Progenitor cell of endocrine pancreas (in vitro differentiated cells): ENCODE measurements at regions not wholly inside any gene's neighbourhood (a gene's known extent, or its start where the extent isn't known, plus 50 kb on each side); places are given as distances from the start of the nearest gene placed in this dataset.

Experiments
- DNase-seq: peaks from one replicate; pipeline ENCODE4 v3.0.0; 2021; ENCODE audit warnings: low spot score; ENCODE audit not compliant: unreplicated experiment
- H3K27ac Mint-ChIP-seq: 2 replicates; pipeline ENCODE4 v1.8.0; 2021; ENCODE audit warnings: mild to moderate bottlenecking, moderate library complexity, mixed read lengths
- H3K27me3 Mint-ChIP-seq: 2 replicates; pipeline ENCODE4 v1.8.0; 2021; ENCODE audit warnings: mixed read lengths
- H3K36me3 Mint-ChIP-seq: 2 replicates; pipeline ENCODE4 v1.8.0; 2022; ENCODE audit warnings: mixed read lengths; ENCODE audit not compliant: insufficient read depth
- H3K4me1 Mint-ChIP-seq: 2 replicates; pipeline ENCODE4 v1.8.0; 2021; ENCODE audit warnings: low read depth, mixed read lengths
- H3K4me3 Mint-ChIP-seq: 2 replicates; pipeline ENCODE4 v1.8.0; 2021; ENCODE audit warnings: low read depth, mild to moderate bottlenecking, moderate library complexity, mixed read lengths
- H3K9me3 Mint-ChIP-seq: 2 replicates; pipeline ENCODE4 v1.8.0; 2021; ENCODE audit warnings: low read depth, mixed read lengths
- TF ChIP-seq, protein P1 (sequence below): fragments of 200-600 bp; sonication (generic); IDR thresholded peaks from one replicate; pipeline ENCODE4 v1.5.0; 2021; ENCODE audit warnings: antibody characterized with exemption, mild to moderate bottlenecking; ENCODE audit not compliant: unreplicated experiment

DNA sequence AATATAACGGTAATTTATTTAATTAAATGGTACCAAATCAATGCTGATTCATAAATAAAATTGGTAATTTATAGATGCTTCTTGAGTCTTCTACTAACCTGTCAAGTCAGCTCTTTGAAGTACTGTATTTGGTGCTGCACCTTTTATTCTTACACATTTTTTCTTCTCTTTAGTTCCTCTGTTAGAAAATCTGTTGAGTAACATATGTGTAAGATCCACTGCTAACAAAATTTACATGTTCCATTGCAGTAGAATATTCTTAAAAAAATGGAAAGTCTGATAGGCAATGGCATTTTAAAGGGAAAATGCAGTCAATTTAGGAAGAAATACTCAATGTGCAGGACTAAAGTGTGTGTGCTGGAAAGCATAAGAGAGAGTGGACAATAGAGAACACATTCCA, 936.6 kb downstream of the ZPLD1 start:
- Mint-ChIP-seq H3K9me3 (no peaks in the 10 kb centered on the region), H3K4me1 (no peaks in the 10 kb centered on the region), H3K4me3 (no peak overlapping the region), H3K27me3 (no peaks in the 10 kb centered on the region), H3K27ac (no peak overlapping the region), H3K36me3 (no peaks in the 10 kb centered on the region)
- TF ChIP-seq, protein P1, sequence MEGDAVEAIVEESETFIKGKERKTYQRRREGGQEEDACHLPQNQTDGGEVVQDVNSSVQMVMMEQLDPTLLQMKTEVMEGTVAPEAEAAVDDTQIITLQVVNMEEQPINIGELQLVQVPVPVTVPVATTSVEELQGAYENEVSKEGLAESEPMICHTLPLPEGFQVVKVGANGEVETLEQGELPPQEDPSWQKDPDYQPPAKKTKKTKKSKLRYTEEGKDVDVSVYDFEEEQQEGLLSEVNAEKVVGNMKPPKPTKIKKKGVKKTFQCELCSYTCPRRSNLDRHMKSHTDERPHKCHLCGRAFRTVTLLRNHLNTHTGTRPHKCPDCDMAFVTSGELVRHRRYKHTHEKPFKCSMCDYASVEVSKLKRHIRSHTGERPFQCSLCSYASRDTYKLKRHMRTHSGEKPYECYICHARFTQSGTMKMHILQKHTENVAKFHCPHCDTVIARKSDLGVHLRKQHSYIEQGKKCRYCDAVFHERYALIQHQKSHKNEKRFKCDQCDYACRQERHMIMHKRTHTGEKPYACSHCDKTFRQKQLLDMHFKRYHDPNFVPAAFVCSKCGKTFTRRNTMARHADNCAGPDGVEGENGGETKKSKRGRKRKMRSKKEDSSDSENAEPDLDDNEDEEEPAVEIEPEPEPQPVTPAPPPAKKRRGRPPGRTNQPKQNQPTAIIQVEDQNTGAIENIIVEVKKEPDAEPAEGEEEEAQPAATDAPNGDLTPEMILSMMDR = no peak
- no peak for DNase-seq

- Mint-ChIP-seq H3K9me3 (no peaks in the 10 kb centered on the region), H3K4me3 (no peak overlapping the region), H3K36me3 (no peaks in the 10 kb centered on the region), H3K27ac (no peak overlapping the region), H3K27me3 (no peaks in the 10 kb centered on the region), H3K4me1 (no peaks in the 10 kb centered on the region)
- TF ChIP-seq, protein P1 = no peak
- no peak for DNase-seq
Measured at GRCh38 chr3:103372031-103372430, 937.2 kb downstream of the ZPLD1 start.

DNA sequence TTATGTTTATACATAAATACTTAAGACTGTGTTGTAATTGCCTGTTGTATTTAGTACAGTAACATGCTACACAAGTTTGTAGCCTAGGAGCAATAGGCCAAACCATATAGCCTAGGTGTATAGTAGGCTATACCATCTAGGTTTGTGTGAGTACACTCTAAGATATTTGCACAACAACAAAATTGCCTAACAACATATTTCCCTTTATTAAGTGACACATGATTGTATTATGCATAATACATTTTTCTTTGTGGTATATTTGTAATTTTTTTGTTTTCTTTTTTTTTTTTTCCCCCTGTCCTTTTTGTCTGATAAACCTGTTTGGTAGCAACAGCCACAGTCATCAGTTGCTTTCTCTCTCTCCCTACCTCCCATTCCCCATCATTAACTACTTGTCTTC, 945.6 kb downstream of the ZPLD1 start:
- no peak overlapping the region for H3K4me3 Mint-ChIP-seq
- H3K36me3 Mint-ChIP-seq = no peaks in the 10 kb centered on the region
- H3K9me3 Mint-ChIP-seq = no peaks in the 10 kb centered on the region
- peaks cover 2% of the 10 kb centered on the region for H3K4me1 Mint-ChIP-seq
- no peaks in the 10 kb centered on the region for H3K27me3 Mint-ChIP-seq
- no peak overlapping the region for H3K27ac Mint-ChIP-seq
- TF ChIP-seq, protein P1 = no peak
- no peak for DNase-seq

- Mint-ChIP-seq H3K36me3 (no peaks in the 10 kb centered on the region), H3K4me3 (no peak overlapping the region), H3K9me3 (no peaks in the 10 kb centered on the region), H3K4me1 (peaks cover 2% of the 10 kb centered on the region), H3K27ac (no peak overlapping the region), H3K27me3 (no peaks in the 10 kb centered on the region)
- TF ChIP-seq, protein P1 = no peak
- no peak for DNase-seq
Measured at GRCh38 chr3:103381296-103382079, 946.7 kb downstream of the ZPLD1 start.

GRCh38 chr3:103385961-103386656, 951.3 kb downstream of the ZPLD1 start:
- DNase-seq = no peak
- H3K27ac Mint-ChIP-seq = no peak overlapping the region
- TF ChIP-seq, protein P1 = no peak
- H3K36me3 Mint-ChIP-seq = no peaks in the 10 kb centered on the region
- peaks cover 3% of the 10 kb centered on the region for H3K4me1 Mint-ChIP-seq
- H3K9me3 Mint-ChIP-seq = no peaks in the 10 kb centered on the region
- no peak overlapping the region for H3K4me3 Mint-ChIP-seq
- no peaks in the 10 kb centered on the region for H3K27me3 Mint-ChIP-seq
